Hepatocyte (in vitro differentiated cells): ENCODE measurements at regions not wholly inside any gene's neighbourhood (a gene's known extent, or its start where the extent isn't known, plus 50 kb on each side); places are given as distances from the start of the nearest gene placed in this dataset.

Source experiments
- DNase-seq: peaks from one replicate; pipeline ENCODE4 v3.0.0-alpha.2; 2016; ENCODE audit warnings: low spot score
- H2AFZ ChIP-seq: fragments of 200-600 bp; sonication (generic); 2 replicates; pipeline ENCODE4 v1.6.0; 2016; ENCODE audit warnings: antibody characterized with exemption, mild to moderate bottlenecking
- H3K27ac ChIP-seq: fragments of 200-600 bp; sonication (generic); 2 replicates; pipeline ENCODE4 v1.5.1; 2016; ENCODE audit warnings: mild to moderate bottlenecking
- H3K27me3 ChIP-seq: fragments of 200-600 bp; sonication (generic); 2 replicates; pipeline ENCODE4 v1.6.1; 2016
- H3K36me3 ChIP-seq: fragments of 200-600 bp; sonication (generic); replicated peaks from 2 replicates; pipeline ENCODE4 v1.5.1; 2016; ENCODE audit warnings: low read depth; ENCODE audit not compliant: insufficient read depth
- H3K4me1 ChIP-seq: fragments of 200-600 bp; sonication (generic); 2 replicates; pipeline ENCODE4 v1.5.1; 2016; ENCODE audit warnings: mild to moderate bottlenecking, moderate library complexity; ENCODE audit not compliant: insufficient read depth
- H3K4me2 ChIP-seq: fragments of 200-600 bp; sonication (generic); 2 replicates; pipeline ENCODE4 v1.6.0; 2016
- H3K4me3 ChIP-seq: fragments of 200-600 bp; sonication (generic); 2 replicates; pipeline ENCODE4 v1.5.1; 2016; ENCODE audit warnings: mild to moderate bottlenecking
- H3K79me2 ChIP-seq: fragments of 200-600 bp; sonication (generic); 2 replicates; pipeline ENCODE4 v1.6.0; 2017; ENCODE audit warnings: mild to moderate bottlenecking
- H3K9me2 ChIP-seq: fragments of 200-600 bp; sonication (generic); replicated peaks from 2 replicates; pipeline ENCODE4 v1.6.0; 2017; ENCODE audit warnings: mild to moderate bottlenecking; ENCODE audit not compliant: insufficient read depth
- H3K9me3 ChIP-seq: fragments of 200-600 bp; sonication (generic); 2 replicates; pipeline ENCODE4 v1.5.1; 2016; ENCODE audit warnings: low read depth, mild to moderate bottlenecking
- H4K20me1 ChIP-seq: fragments of 200-600 bp; sonication (generic); 2 replicates; pipeline ENCODE4 v1.6.0; 2016; ENCODE audit warnings: mild to moderate bottlenecking; ENCODE audit not compliant: insufficient read depth, poor library complexity, severe bottlenecking
- CTCF ChIP-seq: fragments of 200-600 bp; sonication (generic); IDR thresholded peaks from 2 replicates; pipeline ENCODE4 v1.5.1; 2016; ENCODE audit warnings: antibody characterized with exemption, mild to moderate bottlenecking; ENCODE audit not compliant: poor library complexity
- EZH2 ChIP-seq: fragments of 200-600 bp; sonication (generic); IDR thresholded peaks from 2 replicates; pipeline ENCODE4 v1.6.1; 2016; ENCODE audit warnings: antibody characterized with exemption, mild to moderate bottlenecking, borderline replicate concordance
- EZH2phosphoT487 ChIP-seq: fragments of 200-600 bp; sonication (generic); IDR thresholded peaks from one replicate; pipeline ENCODE4 v1.6.1; 2018; ENCODE audit warnings: antibody characterized with exemption, mild to moderate bottlenecking, low read depth, moderate library complexity; ENCODE audit not compliant: unreplicated experiment, severe bottlenecking
- WGBS: methylation state at CpG from one replicate; pipeline ENCODE4 v1.1.6; 2016; ENCODE audit warnings: low lambda C conversion rate; ENCODE audit errors: missing lambda C conversion rate; 5-methylcytosine and 5-hydroxymethylcytosine counted together

DNA sequence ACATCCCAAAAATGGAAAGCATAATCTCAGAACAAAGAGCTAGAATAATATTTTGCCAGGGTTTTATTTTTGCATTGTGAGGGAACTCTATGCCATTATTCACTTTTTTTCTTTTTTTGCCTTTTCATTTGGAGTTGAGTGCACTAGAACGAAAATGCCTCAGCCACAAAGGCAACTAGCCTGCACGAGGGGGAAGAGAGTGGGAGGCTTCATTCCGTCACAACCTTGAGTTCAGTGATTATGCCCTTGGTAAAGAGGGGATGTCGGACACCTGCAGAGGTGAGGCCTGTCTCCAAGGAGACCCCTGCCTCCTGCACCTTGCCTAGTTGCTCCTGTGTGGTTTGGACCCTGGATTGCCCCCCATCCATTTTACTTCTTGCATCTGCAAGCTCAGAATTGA is 232.7 kb downstream of the TEX36 start:
- Histone ChIP-seq H4K20me1 (no peaks in the 10 kb centered on the region), H3K4me2 (no peak overlapping the region), H3K36me3 (no peaks in the 10 kb centered on the region), H3K27me3 (no peaks in the 10 kb centered on the region), H3K9me3 (no peaks in the 10 kb centered on the region), H3K4me1 (no peaks in the 10 kb centered on the region), H2AFZ (no peak overlapping the region), H3K79me2 (no peaks in the 10 kb centered on the region), H3K4me3 (no peak overlapping the region), H3K27ac (no peak overlapping the region), H3K9me2 (no peaks in the 10 kb centered on the region)
- WGBS = 94% methylated on average over 4 of the region's 4 CpGs
- TF ChIP-seq EZH2phosphoT487 = no peak
- DNase-seq = no peak

GRCh38 chr10:125449571-125449970 is 233.4 kb downstream of the TEX36 start:
- Histone ChIP-seq H3K4me3 (no peak overlapping the region), H3K79me2 (no peaks in the 10 kb centered on the region), H4K20me1 (no peaks in the 10 kb centered on the region), H3K4me2 (no peak overlapping the region), H3K36me3 (no peaks in the 10 kb centered on the region), H3K9me2 (no peaks in the 10 kb centered on the region), H3K27me3 (no peaks in the 10 kb centered on the region), H3K9me3 (no peaks in the 10 kb centered on the region), H3K27ac (no peak overlapping the region), H3K4me1 (no peaks in the 10 kb centered on the region), H2AFZ (no peak overlapping the region)
- no peak for TF ChIP-seq CTCF
- no peak for TF ChIP-seq EZH2phosphoT487
- no peak for TF ChIP-seq EZH2
- WGBS = 94% methylated on average over 9 of the region's 9 CpGs
- no peak for DNase-seq

GRCh38 chr10:125448596-125448995 is 234.4 kb downstream of the TEX36 start:
- no peak for TF ChIP-seq EZH2phosphoT487
- no peak for TF ChIP-seq EZH2
- peak; percentile 22 for TF ChIP-seq CTCF
- Histone ChIP-seq H3K4me2 (no peak overlapping the region), H3K9me3 (no peaks in the 10 kb centered on the region), H3K4me3 (no peak overlapping the region), H3K36me3 (no peaks in the 10 kb centered on the region), H3K4me1 (no peaks in the 10 kb centered on the region), H2AFZ (no peak overlapping the region), H3K27me3 (no peaks in the 10 kb centered on the region), H3K27ac (no peak overlapping the region), H3K79me2 (no peaks in the 10 kb centered on the region), H4K20me1 (no peaks in the 10 kb centered on the region), H3K9me2 (no peaks in the 10 kb centered on the region)
- WGBS = 26% methylated on average over 5 of the region's 5 CpGs
- DNase-seq = peak; percentile 36

DNA sequence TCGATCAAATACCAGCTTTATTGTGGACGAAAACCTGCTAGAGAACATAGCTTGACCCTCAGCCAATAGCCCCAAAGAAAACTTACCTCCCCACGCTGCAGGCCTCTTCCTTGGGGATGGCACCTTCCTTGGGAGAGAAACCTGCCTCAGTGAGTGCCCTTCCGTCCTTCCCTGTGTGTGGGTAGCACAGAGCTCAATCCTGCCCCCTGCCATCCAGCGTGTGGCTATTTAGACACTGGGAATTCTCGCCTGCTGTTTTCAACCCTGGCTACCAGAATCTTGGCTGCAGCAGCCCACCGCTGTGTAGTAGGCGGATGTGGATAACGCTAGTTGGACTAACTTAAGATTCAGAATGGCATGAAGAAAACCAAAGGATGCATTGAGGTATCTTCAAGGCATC is 238.2 kb downstream of the TEX36 start:
- H3K36me3 ChIP-seq = no peaks in the 10 kb centered on the region
- H3K9me2 ChIP-seq = no peaks in the 10 kb centered on the region
- 78% methylated on average over 9 of the region's 9 CpGs for WGBS
- no peak overlapping the region for H2AFZ ChIP-seq
- TF ChIP-seq EZH2phosphoT487 (no peak), EZH2 (no peak), CTCF (no peak)
- no peaks in the 10 kb centered on the region for H4K20me1 ChIP-seq
- no peak overlapping the region for H3K27ac ChIP-seq
- no peak for DNase-seq
- H3K27me3 ChIP-seq = no peaks in the 10 kb centered on the region
- H3K9me3 ChIP-seq = no peaks in the 10 kb centered on the region
- no peaks in the 10 kb centered on the region for H3K4me1 ChIP-seq
- no peak overlapping the region for H3K4me3 ChIP-seq
- no peak overlapping the region for H3K4me2 ChIP-seq
- H3K79me2 ChIP-seq = no peaks in the 10 kb centered on the region
